K562 (cell line): ENCODE measurements at regions not wholly inside any gene's neighbourhood (a gene's known extent, or its start where the extent isn't known, plus 50 kb on each side); places are given as distances from the start of the nearest gene placed in this dataset.
A peak's percentile ranks its signal among the peaks of the same experiment; 100 is the strongest.

Source experiments
- ATAC-seq: fragments of 200-7000 bp; cut with Tn5 transposase; 3 replicates; pipeline ENCODE4 v1.9.1; 2020; ENCODE audit warnings: moderate library complexity
- BruUV-seq: library from RNA; stranded (reverse); fragments of 400-500 nt; replicated peaks from 2 replicates; lab custom pipeline; 2021; lab: Mats Ljungman, UMichigan
- CTCF ChIA-PET: fragments of 300-600 bp; formaldehyde crosslinking; extraction: SDS; loops from one replicate; lab custom pipeline; 2021; ENCODE audit warnings: low intra/inter-chr PET ratio; lab: Yijun Ruan, JAX
- POLR2A ChIA-PET: fragments of 300-600, 350-650 bp; sonication (Branson Sonifier 250); formaldehyde crosslinking; extraction: SDS; loops from one replicate; lab custom pipeline; 2021; ENCODE audit warnings: antibody characterized with exemption, inconsistent platforms; lab: Yijun Ruan, JAX
- DNase-seq, 4 experiments: peaks; one replicate each; pipeline versions ENCODE4 v3.0.0 to v3.0.0-alpha.2; 2011 to 2018; ENCODE audit warnings: low spot score in 3 of 4, mixed read lengths in 3 of 4; ENCODE audit errors: extremely low read depth in 1 of 4
- FAIRE-seq: peaks from 2 replicates; lab custom pipeline; 2011; peaks lifted over from hg19 to GRCh38; lab: Jason Lieb, UNC
- H2AFZ ChIP-seq: 2 replicates; pipeline ENCODE4 v1.6.0; 2011; ENCODE audit warnings: low read depth, low read length, control low read depth, inconsistent platforms
- H3K27ac ChIP-seq: fragments of 200-600 bp; 3 replicates; pipeline ENCODE4 v1.8.0; 2011; ENCODE audit warnings: low read depth, mild to moderate bottlenecking, control low read depth, inconsistent platforms, low read length, moderate library complexity, mixed read lengths; ENCODE audit errors: extremely low read depth
- H3K27me3 ChIP-seq, 2 experiments: fragments of 300-600 bp in 1 of 2; 2 replicates in 1 of 2; 3 replicates in 1 of 2; pipeline versions ENCODE4 v1.6.0 to v1.8.0; 2011; ENCODE audit warnings: inconsistent platforms in 2 of 2, low read length in 2 of 2, mild to moderate bottlenecking in 1 of 2, mixed read lengths in 1 of 2, moderate library complexity in 1 of 2; ENCODE audit not compliant: control insufficient read depth in 2 of 2, insufficient read depth in 2 of 2
- H3K36me3 ChIP-seq: fragments of 300-600 bp; 3 replicates; pipeline ENCODE4 v1.8.0; 2011; ENCODE audit warnings: mild to moderate bottlenecking, low read length, inconsistent platforms; ENCODE audit not compliant: control insufficient read depth, insufficient read depth
- H3K4me1 ChIP-seq, 2 experiments: fragments of 200-600 bp in 1 of 2; replicated peaks in 1 of 2; 2 replicates in 1 of 2; 3 replicates in 1 of 2; pipeline versions ENCODE4 v1.5.1 to v1.8.0; 2011; ENCODE audit warnings: inconsistent platforms in 2 of 2, low read length in 2 of 2, mild to moderate bottlenecking in 1 of 2, mixed read lengths in 1 of 2, moderate library complexity in 1 of 2; ENCODE audit not compliant: control insufficient read depth in 2 of 2, insufficient read depth in 2 of 2
- H3K4me2 ChIP-seq: 2 replicates; pipeline ENCODE4 v1.6.1; 2011; ENCODE audit warnings: low read length, control low read depth, inconsistent platforms, mixed read lengths; ENCODE audit not compliant: insufficient read depth
- H3K4me3 ChIP-seq: fragments of 200-600 bp; sonication (generic), shearing (Covaris generic); 2 replicates; pipeline ENCODE4 v1.5.1; 2016; ENCODE audit warnings: control low read depth, inconsistent platforms
- H3K79me2 ChIP-seq: fragments of 200-600 bp; 3 replicates; pipeline ENCODE4 v1.8.0; 2011; ENCODE audit warnings: low read length, inconsistent platforms; ENCODE audit not compliant: control insufficient read depth, insufficient read depth
- H3K9ac ChIP-seq, 2 experiments: 2 replicates each; pipeline versions ENCODE4 v1.6.0 to v1.6.1; 2011; ENCODE audit warnings: low read depth in 2 of 2, low read length in 2 of 2, control low read depth in 1 of 2, inconsistent platforms in 1 of 2, mild to moderate bottlenecking in 1 of 2, mixed read lengths in 1 of 2; ENCODE audit not compliant: insufficient read depth in 1 of 2
- H3K9me1 ChIP-seq: one replicate; pipeline ENCODE4 v1.6.0; 2011; ENCODE audit warnings: inconsistent platforms, mild to moderate bottlenecking, low read length, moderate library complexity; ENCODE audit not compliant: control insufficient read depth, insufficient read depth
- H3K9me3 ChIP-seq: replicated peaks from 2 replicates; pipeline ENCODE4 v1.5.1; 2011; ENCODE audit warnings: low read depth, low read length, inconsistent platforms; ENCODE audit not compliant: control insufficient read depth, insufficient read depth
- H4K20me1 ChIP-seq: replicated peaks from 2 replicates; pipeline ENCODE4 v1.6.1; 2011; ENCODE audit warnings: low read length, inconsistent platforms, mixed read lengths; ENCODE audit not compliant: control insufficient read depth, insufficient read depth
- BRF2 ChIP-seq: IDR thresholded peaks from 3 replicates; pipeline ENCODE4 v1.6.1; 2011; ENCODE audit warnings: borderline replicate concordance, mild to moderate bottlenecking; ENCODE audit not compliant: insufficient read length, insufficient read depth
- CBX5 ChIP-seq: IDR thresholded peaks from 2 replicates; pipeline ENCODE4 v1.6.1; 2014; ENCODE audit warnings: low read depth, borderline replicate concordance
- DMBX1 ChIP-seq: fragments of 250-450 bp; sonication (Bioruptor Pico); IDR thresholded peaks from 2 replicates; pipeline ENCODE4 v1.8.0; 2022; ENCODE audit warnings: inconsistent platforms, mild to moderate bottlenecking, moderate library complexity, borderline replicate concordance
- EZH2 ChIP-seq: IDR thresholded peaks from 2 replicates; pipeline ENCODE4 v1.6.1; 2012; ENCODE audit warnings: low read depth, mild to moderate bottlenecking, inconsistent platforms, low read length, borderline replicate concordance
- HDAC8 ChIP-seq: fragments of 450-650 bp; IDR thresholded peaks from 2 replicates; pipeline ENCODE4 v1.6.1; 2016; ENCODE audit warnings: mild to moderate bottlenecking, missing genetic modification characterization, moderate library complexity, missing compliant biosample characterization
- IRF2 ChIP-seq: sonication (generic); formaldehyde crosslinking; IDR thresholded peaks from 2 replicates; pipeline ENCODE4 v1.8.1; 2022; ENCODE audit warnings: mild to moderate bottlenecking, missing genetic modification reagents
- NFYB ChIP-seq: IDR thresholded peaks from 2 replicates; pipeline ENCODE4 v1.6.1; 2011; ENCODE audit warnings: mild to moderate bottlenecking, moderate library complexity; ENCODE audit not compliant: insufficient read length; ENCODE audit errors: extremely low read depth
- NR4A1 ChIP-seq, 2 experiments: fragments of 250-450 bp in 1 of 2; fragments of 450-650 bp in 1 of 2; sonication (Bioruptor Pico) in 1 of 2; IDR thresholded peaks; 2 replicates each; pipeline versions ENCODE4 v1.4.0 to v1.6.1; 2016 to 2020; ENCODE audit warnings: mild to moderate bottlenecking in 2 of 2, missing compliant biosample characterization in 1 of 2, missing genetic modification characterization in 1 of 2, moderate library complexity in 1 of 2
- PATZ1 ChIP-seq: fragments of 250-450 bp; sonication (Bioruptor Pico); IDR thresholded peaks from 2 replicates; pipeline ENCODE4 v1.5.0; 2020; ENCODE audit warnings: mild to moderate bottlenecking, borderline replicate concordance
- RAD21 ChIP-seq, 2 experiments: fragments of 250-450 bp in 1 of 2; fragments of 450-650 bp in 1 of 2; sonication (Bioruptor Pico) in 1 of 2; formaldehyde crosslinking in 1 of 2; IDR thresholded peaks in 1 of 2; conservative IDR thresholded peaks in 1 of 2; 2 replicates each; pipeline versions ENCODE4 v1.4.0 to v1.8.0; 2020 to 2022; ENCODE audit warnings: mild to moderate bottlenecking in 2 of 2, moderate library complexity in 1 of 2
- RBM34 ChIP-seq: fragments of 200-400 bp; formaldehyde crosslinking; IDR thresholded peaks from 2 replicates; pipeline ENCODE4 v1.6.1; 2018; ENCODE audit warnings: low read length, borderline replicate concordance; ENCODE audit not compliant: insufficient read depth
- SMARCA4 ChIP-seq: fragments of 450-650 bp; IDR thresholded peaks from 2 replicates; pipeline ENCODE4 v1.6.1; 2016
- USF1 ChIP-seq: sonication (generic); formaldehyde crosslinking; IDR thresholded peaks from 2 replicates; pipeline ENCODE4 v1.9.0; 2022; ENCODE audit warnings: mild to moderate bottlenecking, missing genetic modification reagents
- YBX1 ChIP-seq: fragments of 450-650 bp; IDR thresholded peaks from 2 replicates; pipeline ENCODE4 v1.7.1; 2016; ENCODE audit warnings: mild to moderate bottlenecking
- ZBED1 ChIP-seq: IDR thresholded peaks from 2 replicates; pipeline ENCODE4 v1.6.1; 2014
- ZNF212 ChIP-seq: fragments of 450-650 bp; formaldehyde crosslinking; IDR thresholded peaks from 2 replicates; pipeline ENCODE4 v1.4.0; 2020; ENCODE audit warnings: mild to moderate bottlenecking
- ZNF79 ChIP-seq: fragments of 250-450 bp; sonication (Bioruptor Pico); IDR thresholded peaks from 2 replicates; pipeline ENCODE4 v1.4.0; 2020; ENCODE audit warnings: low read depth, mild to moderate bottlenecking, moderate library complexity
- WGBS: fragments of 100-300 bp; shearing (Covaris generic); methylation state at CpG from one replicate; pipeline ENCODE4 v1.1.6; 2016; ENCODE audit warnings: low coverage, mixed read lengths; ENCODE audit not compliant: insufficient coverage; ENCODE audit errors: missing lambda C conversion rate; 5-methylcytosine and 5-hydroxymethylcytosine counted together
- in situ Hi-C: fragments of 300-500 bp; cut with MboI; formaldehyde crosslinking; loops from 4 replicates; pipeline ENCODE4 v1.15.0; 2018; ENCODE audit warnings: inconsistent platforms, mixed read lengths
- intact Hi-C: fragments of 100-400 bp; cut with micrococcal nuclease; formaldehyde crosslinking; loops from 2 replicates; pipeline ENCODE4 v1.14.2; 2022

- WGBS: 3% methylated on average over 40 of the region's 40 CpGs
- Histone ChIP-seq H3K27me3 (peaks cover 26 to 77% of the 10 kb centered on the region in 2 experiments; a peak in 4 of 5 replicates), H3K4me3 (no peak overlapping the region), H3K9me3 (no peaks in the 10 kb centered on the region), H4K20me1 (0 out of 2 replicates have a peak, but pooled peaks cover 9% of the 10 kb centered on the region), H3K9me1 (no peaks in the 10 kb centered on the region), H3K9ac (no peak overlapping the region), H3K79me2 (no peaks in the 10 kb centered on the region), H2AFZ (no peak overlapping the region), H3K4me2 (no peak overlapping the region), H3K27ac (no peak overlapping the region), H3K36me3 (no peaks in the 10 kb centered on the region), H3K4me1 (peaks cover 0 to 22% of the 10 kb centered on the region in 2 experiments; a peak in 2 of 5 replicates)
- BruUV-seq: no TSS peak
- ATAC-seq (peak; percentile 20), FAIRE-seq (no peak), DNase-seq (no peak)
- TF ChIP-seq EZH2 (no peak), ZBED1 (no peak), NFYB (no peak), USF1 (CRISPR knock-in tag) (no peak), IRF2 (no peak), RBM34 (no peak), ZNF212 (CRISPR knock-in tag) (no peak), YBX1 (no peak), PATZ1 (CRISPR knock-in tag) (no peak), HDAC8 (tag) (no peak), RAD21 (CRISPR knock-in tag; conservative IDR thresholded peaks at IDR 0.05 in 1 of 2, IDR thresholded peaks at IDR 0.05 in 1 of 2) (no peak), SMARCA4 (no peak), BRF2 (no peak), NR4A1 (CRISPR knock-in tag; IDR thresholded peaks at IDR 0.05) (no peak), NR4A1 (tag; IDR thresholded peaks at IDR 0.05) (no peak), CBX5 (no peak), DMBX1 (CRISPR knock-in tag) (no peak), ZNF79 (no peak)
- in situ Hi-C loops (no loop called here), intact Hi-C loops (no loop called here)
- ChIA-PET POLR2A (interaction anchor here (0.7 to 1.0 kb wide), 2 partner anchors 16 to 358 kb away, joined by 3 to 6 read pairs; no protein-coding TSS in a partner anchor), CTCF (no interaction called here)
Observed at GRCh38 chr6:169984181-169985120, 233.0 kb downstream of the ERMARD start.
